ENCODE measurements at regions not wholly inside any gene's neighbourhood (a gene's known extent, or its start where the extent isn't known, plus 50 kb on each side); places are given as distances from the start of the nearest gene placed in this dataset.

DNA sequence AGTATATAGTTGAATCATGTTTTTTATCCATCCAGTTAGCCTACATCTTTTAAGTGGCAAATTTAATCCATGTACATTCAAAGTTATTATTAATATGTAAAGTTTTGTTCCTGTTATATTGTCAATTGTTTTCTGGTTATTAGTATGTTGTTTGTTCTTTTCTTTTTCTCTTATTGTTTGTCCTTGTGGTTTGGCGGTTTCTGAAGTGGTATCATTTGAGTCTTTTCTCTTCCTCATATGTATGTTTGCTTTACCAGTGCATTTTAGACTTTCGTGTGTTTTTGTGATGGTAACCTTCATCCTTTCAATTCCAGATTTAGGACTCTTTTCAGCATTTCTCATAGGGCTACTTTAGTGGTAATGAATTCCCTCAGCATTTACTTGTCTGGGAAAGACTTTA, 130.4 kb upstream of the RFX3 start:
- Mint-ChIP-seq H3K27me3 (ENCODE audit: low read depth) (no peaks in the 10 kb centered on the region), H3K4me3 (no peak overlapping the region), H3K9me3 (peaks cover 6% of the 10 kb centered on the region), H3K36me3 (ENCODE audit: low read depth) (no peaks in the 10 kb centered on the region), H3K4me1 (no peaks in the 10 kb centered on the region), H3K27ac (ENCODE audit: unreplicated experiment) (no peak overlapping the region)
- no peak for DNase-seq (ENCODE audit: low read depth, low spot score)
- no peak for TF ChIP-seq CTCF (conservative IDR thresholded peaks at IDR 0.05)

- Mint-ChIP-seq H3K36me3 (ENCODE audit: low read depth) (no peaks in the 10 kb centered on the region), H3K4me1 (no peaks in the 10 kb centered on the region), H3K4me3 (no peak overlapping the region), H3K9me3 (peaks cover 6% of the 10 kb centered on the region), H3K27me3 (ENCODE audit: low read depth) (no peaks in the 10 kb centered on the region), H3K27ac (ENCODE audit: unreplicated experiment) (no peak overlapping the region)
- TF ChIP-seq CTCF (conservative IDR thresholded peaks at IDR 0.05): no peak
- DNase-seq (ENCODE audit: low read depth, low spot score): no peak
These were observed 125.3 kb upstream of the RFX3 start for GRCh38 chr9:3650994-3651622.

DNA sequence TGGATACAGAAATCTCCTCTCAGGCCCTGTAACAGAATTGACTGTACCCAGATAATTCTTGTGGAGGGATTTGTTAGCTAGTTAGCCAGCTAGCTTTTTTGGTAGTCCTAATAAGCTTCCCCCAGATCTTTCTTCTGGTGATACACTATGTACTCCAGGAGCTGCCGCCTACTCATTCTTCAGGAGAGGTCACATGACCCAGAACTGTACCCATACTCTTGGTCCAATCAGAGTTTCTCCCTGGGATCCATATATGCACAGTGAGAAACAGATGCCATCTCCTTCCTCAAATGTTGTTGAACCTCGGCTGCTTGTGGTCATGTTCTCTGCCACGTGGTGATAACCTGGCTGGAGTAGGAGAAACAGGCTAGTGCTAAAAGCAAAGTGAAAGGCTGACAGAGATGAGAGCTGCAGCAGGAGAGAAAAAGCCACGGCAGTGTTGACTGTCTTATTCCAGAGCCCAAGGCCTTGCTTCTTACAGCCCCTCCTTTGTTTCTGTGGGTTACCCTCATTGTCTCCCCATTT, 123.0 kb upstream of the RFX3 start:
- Mint-ChIP-seq H3K4me3 (no peak overlapping the region), H3K9me3 (peaks cover 3% of the 10 kb centered on the region), H3K27ac (ENCODE audit: unreplicated experiment) (no peak overlapping the region), H3K27me3 (ENCODE audit: low read depth) (no peaks in the 10 kb centered on the region), H3K36me3 (ENCODE audit: low read depth) (no peaks in the 10 kb centered on the region), H3K4me1 (no peaks in the 10 kb centered on the region)
- TF ChIP-seq CTCF (conservative IDR thresholded peaks at IDR 0.05): no peak
- DNase-seq (ENCODE audit: low read depth, low spot score): no peak

DNA sequence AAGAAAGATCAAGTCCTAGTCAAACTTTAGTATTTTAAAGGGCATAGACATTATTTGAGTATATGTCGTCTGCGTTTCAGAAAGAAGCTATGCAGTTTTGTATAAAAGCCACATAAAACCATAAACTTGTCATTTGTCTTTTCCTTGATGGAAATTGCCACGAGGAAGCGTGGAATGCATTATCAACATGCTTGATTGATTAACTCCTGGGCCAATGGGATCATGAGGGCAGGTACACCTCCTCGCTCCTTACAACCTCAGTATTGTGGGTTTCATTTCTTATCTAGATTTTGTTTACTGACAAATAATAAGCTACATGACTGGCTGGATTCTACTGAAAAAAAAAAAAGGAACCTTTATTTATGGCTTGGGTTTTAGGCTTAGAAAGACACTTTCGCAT, 122.5 kb upstream of the RFX3 start:
- Mint-ChIP-seq H3K4me1 (no peaks in the 10 kb centered on the region), H3K4me3 (no peak overlapping the region), H3K27me3 (ENCODE audit: low read depth) (no peaks in the 10 kb centered on the region), H3K27ac (ENCODE audit: unreplicated experiment) (no peak overlapping the region), H3K36me3 (ENCODE audit: low read depth) (no peaks in the 10 kb centered on the region), H3K9me3 (peaks cover under 1% of the 10 kb centered on the region)
- no peak for TF ChIP-seq CTCF (conservative IDR thresholded peaks at IDR 0.05)
- DNase-seq (ENCODE audit: low read depth, low spot score): no peak

- no peak for DNase-seq (ENCODE audit: low read depth, low spot score)
- no peaks in the 10 kb centered on the region for H3K4me1 Mint-ChIP-seq
- H3K9me3 Mint-ChIP-seq: no peaks in the 10 kb centered on the region
- H3K27me3 Mint-ChIP-seq (ENCODE audit: low read depth): no peaks in the 10 kb centered on the region
- no peak overlapping the region for H3K27ac Mint-ChIP-seq (ENCODE audit: unreplicated experiment)
- no peak for TF ChIP-seq CTCF (conservative IDR thresholded peaks at IDR 0.05)
- H3K36me3 Mint-ChIP-seq (ENCODE audit: low read depth): no peaks in the 10 kb centered on the region
- H3K4me3 Mint-ChIP-seq: no peak overlapping the region
These were observed 121.9 kb upstream of the RFX3 start for GRCh38 chr9:3647652-3648051.
